H1 (cell line): ENCODE measurements at regions not wholly inside any gene's neighbourhood (a gene's known extent, or its start where the extent isn't known, plus 50 kb on each side); places are given as distances from the start of the nearest gene placed in this dataset.

Source experiments
- CTCF ChIA-PET: fragments of 300-600 bp; sonication (Branson Sonifier 250); formaldehyde crosslinking; loops from one replicate; lab custom pipeline; 2021; ENCODE audit not compliant: partially characterized antibody; lab: Charles Lee
- POLR2A ChIA-PET: fragments of 300-600 bp; sonication (Branson Sonifier 250); formaldehyde crosslinking; loops from one replicate; lab custom pipeline; 2021; ENCODE audit warnings: inconsistent platforms; ENCODE audit not compliant: partially characterized antibody; lab: Charles Lee
- DNase-seq, 2 experiments: peaks; one replicate each; pipeline versions ENCODE4 v3.0.0 to v3.0.0-alpha.2; 2010 to 2022; ENCODE audit warnings: low spot score in 2 of 2, low read depth in 1 of 2, mixed read lengths in 1 of 2
- FAIRE-seq: peaks from 2 replicates; lab custom pipeline; 2011; peaks lifted over from hg19 to GRCh38; lab: Jason Lieb, UNC
- H2AFZ ChIP-seq: 2 replicates; pipeline ENCODE4 v1.8.1; 2012; ENCODE audit warnings: low read length, inconsistent platforms
- H2AK5ac ChIP-seq: 2 replicates; pipeline ENCODE4 v1.6.1; 2013; ENCODE audit warnings: low read depth, low read length
- H2BK120ac ChIP-seq: replicated peaks from 2 replicates; pipeline ENCODE3; 2013; ENCODE audit warnings: low read depth, low read length, inconsistent platforms
- H2BK12ac ChIP-seq: 2 replicates; pipeline ENCODE4 v1.6.1; 2013; ENCODE audit warnings: low read depth, low read length
- H2BK15ac ChIP-seq: 2 replicates; pipeline ENCODE4 v1.6.1; 2013; ENCODE audit warnings: low read length
- H2BK20ac ChIP-seq: 2 replicates; pipeline ENCODE4 v1.6.1; 2013; ENCODE audit warnings: low read length
- H2BK5ac ChIP-seq: 2 replicates; pipeline ENCODE4 v1.6.1; 2013; ENCODE audit warnings: low read depth, low read length
- H3K14ac ChIP-seq: 2 replicates; pipeline ENCODE4 v1.6.1; 2013; ENCODE audit warnings: inconsistent platforms; ENCODE audit not compliant: insufficient read length
- H3K18ac ChIP-seq: 2 replicates; pipeline ENCODE4 v1.6.1; 2013; ENCODE audit warnings: low read length; ENCODE audit errors: extremely low read depth
- H3K23ac ChIP-seq: 2 replicates; pipeline ENCODE4 v1.6.1; 2013; ENCODE audit warnings: inconsistent platforms; ENCODE audit not compliant: insufficient read length
- H3K23me2 ChIP-seq: 2 replicates; pipeline ENCODE4 v1.6.1; 2013; ENCODE audit warnings: low read depth, low read length
- H3K27ac ChIP-seq: 2 replicates; pipeline ENCODE4 v1.6.1; 2011; ENCODE audit warnings: low read depth, low read length, inconsistent platforms
- H3K27me3 ChIP-seq, 4 experiments: replicated peaks in 1 of 4; 1 replicate in 1 of 4; 2 replicates in 3 of 4; pipeline versions ENCODE4 v1.6.1 to v1.8.1; 2011 to 2013; ENCODE audit warnings: low read length in 3 of 4, mild to moderate bottlenecking in 3 of 4, inconsistent platforms in 2 of 4, mixed read lengths in 2 of 4, moderate library complexity in 1 of 4; ENCODE audit not compliant: control insufficient read depth in 3 of 4, insufficient read depth in 3 of 4; ENCODE audit errors: extremely low read depth in 1 of 4
- H3K36me3 ChIP-seq, 4 experiments: 2 replicates each; pipeline versions ENCODE4 v1.6.1 to v1.8.1; 2011 to 2013; ENCODE audit warnings: mild to moderate bottlenecking in 4 of 4, low read length in 3 of 4, moderate library complexity in 2 of 4, control low read depth in 1 of 4, inconsistent platforms in 1 of 4; ENCODE audit not compliant: insufficient read depth in 4 of 4, control insufficient read depth in 2 of 4
- H3K4ac ChIP-seq: replicated peaks from 2 replicates; pipeline ENCODE3; 2013; ENCODE audit warnings: low read length, low read depth, mixed read lengths, inconsistent platforms; ENCODE audit not compliant: insufficient read length
- H3K4me1 ChIP-seq, 4 experiments: replicated peaks in 1 of 4; 1 replicate in 1 of 4; 2 replicates in 3 of 4; pipeline versions ENCODE4 v1.6.1 to v1.8.1; 2011 to 2013; ENCODE audit warnings: low read length in 3 of 4, inconsistent platforms in 2 of 4, mixed read lengths in 1 of 4; ENCODE audit not compliant: insufficient read depth in 4 of 4, control insufficient read depth in 3 of 4
- H3K4me2 ChIP-seq, 2 experiments: 2 replicates each; pipeline versions ENCODE4 v1.6.1 to v1.8.1; 2011 to 2013; ENCODE audit warnings: low read depth in 2 of 2, low read length in 2 of 2, control low read depth in 1 of 2, inconsistent platforms in 1 of 2, mild to moderate bottlenecking in 1 of 2; ENCODE audit not compliant: insufficient read depth in 1 of 2
- H3K4me3 ChIP-seq, 4 experiments: fragments of 200-600, 300-600 bp in 1 of 4; sonication (generic), shearing (Covaris generic), sonication (Bioruptor Twin) in 1 of 4; 2 replicates each; pipeline versions ENCODE4 v1.5.1 to v1.8.1; 2011 to 2016; ENCODE audit warnings: low read length in 4 of 4, low read depth in 3 of 4, control low read depth in 2 of 4, inconsistent platforms in 2 of 4, mild to moderate bottlenecking in 2 of 4, mixed read lengths in 1 of 4, moderate library complexity in 1 of 4; ENCODE audit not compliant: insufficient read depth in 2 of 4; ENCODE audit errors: extremely low read depth in 1 of 4
- H3K56ac ChIP-seq: replicated peaks from 2 replicates; pipeline ENCODE3; 2013; ENCODE audit warnings: low read depth, mild to moderate bottlenecking, mixed read lengths, low read length, inconsistent platforms; ENCODE audit not compliant: insufficient read length
- H3K79me1 ChIP-seq: 2 replicates; pipeline ENCODE4 v1.6.1; 2013; ENCODE audit warnings: low read depth, low read length, control low read depth
- H3K79me2 ChIP-seq, 2 experiments: 2 replicates each; pipeline versions ENCODE4 v1.6.1 to v1.8.1; 2012 to 2013; ENCODE audit warnings: low read length in 2 of 2, mild to moderate bottlenecking in 2 of 2, inconsistent platforms in 1 of 2; ENCODE audit not compliant: insufficient read depth in 2 of 2, control insufficient read depth in 1 of 2
- H3K9ac ChIP-seq, 4 experiments: replicated peaks in 1 of 4; 1 replicate in 1 of 4; 2 replicates in 3 of 4; pipeline versions ENCODE4 v1.6.1 to v1.8.1; 2011 to 2013; ENCODE audit warnings: low read depth in 3 of 4, low read length in 3 of 4, control low read depth in 2 of 4, mild to moderate bottlenecking in 2 of 4, moderate library complexity in 2 of 4, inconsistent platforms in 1 of 4; ENCODE audit errors: extremely low read depth in 1 of 4
- H3K9me3 ChIP-seq, 2 experiments: 2 replicates each; pipeline versions ENCODE4 v1.6.1 to v1.8.1; 2012 to 2013; ENCODE audit warnings: mild to moderate bottlenecking in 2 of 2, moderate library complexity in 2 of 2, control low read depth in 1 of 2, inconsistent platforms in 1 of 2, low read depth in 1 of 2, low read length in 1 of 2, mixed read lengths in 1 of 2; ENCODE audit not compliant: insufficient read depth in 2 of 2
- H4K20me1 ChIP-seq, 2 experiments: replicated peaks in 1 of 2; 2 replicates each; pipeline versions ENCODE3 to v1.8.1; 2011 to 2013; ENCODE audit warnings: inconsistent platforms in 2 of 2, low read length in 2 of 2, mild to moderate bottlenecking in 1 of 2; ENCODE audit not compliant: insufficient read depth in 2 of 2, control insufficient read depth in 1 of 2
- H4K5ac ChIP-seq: 2 replicates; pipeline ENCODE4 v1.6.1; 2013; ENCODE audit warnings: low read length, low read depth, mixed read lengths, inconsistent platforms; ENCODE audit not compliant: insufficient read length
- H4K8ac ChIP-seq: 2 replicates; pipeline ENCODE4 v1.8.0; 2013; ENCODE audit warnings: mild to moderate bottlenecking, moderate library complexity, low read length, inconsistent platforms; ENCODE audit not compliant: insufficient read depth; ENCODE audit errors: extremely low read depth
- H4K91ac ChIP-seq: replicated peaks from 2 replicates; pipeline ENCODE3; 2013; ENCODE audit warnings: low read length, mixed read lengths, inconsistent platforms; ENCODE audit not compliant: insufficient read length
- CBX5 ChIP-seq: fragments of 300-800, 300-1000 bp; sonication (generic); IDR thresholded peaks from 2 replicates; pipeline ENCODE4 v1.7.1; 2016; ENCODE audit warnings: antibody characterized with exemption, low read length, low read depth
- PHF8 ChIP-seq: fragments of 200-600 bp; sonication (generic); conservative IDR thresholded peaks from 2 replicates; pipeline ENCODE4 v1.7.1; 2012; ENCODE audit warnings: low read depth, mild to moderate bottlenecking, inconsistent platforms, low read length, moderate library complexity
- SP1 ChIP-seq: IDR thresholded peaks from 2 replicates; pipeline ENCODE4 v1.6.1; 2011; ENCODE audit warnings: low read depth, low read length
- TBP ChIP-seq: IDR thresholded peaks from 2 replicates; pipeline ENCODE4 v1.6.1; 2011; ENCODE audit warnings: low read depth, low read length, improper control_type of control experiment
- WGBS, 2 experiments: shearing (Covaris generic) in 1 of 2; methylation state at CpG; one replicate each; pipeline versions ENCODE4 v1.1.6 to v1.1.7; 2013 to 2015; ENCODE audit warnings: low lambda C conversion rate in 2 of 2, mixed read lengths in 2 of 2, inconsistent platforms in 1 of 2, low coverage in 1 of 2, missing lambda C conversion rate in 1 of 2; ENCODE audit not compliant: insufficient replicate concordance in 2 of 2, insufficient coverage in 1 of 2, insufficient read length in 1 of 2; ENCODE audit errors: extremely low coverage in 1 of 2, missing lambda C conversion rate in 1 of 2; 5-methylcytosine and 5-hydroxymethylcytosine counted together

- Histone ChIP-seq H3K56ac (no peak overlapping the region), H3K23ac (no peak overlapping the region), H2AK5ac (no peak overlapping the region), H3K36me3 (no peaks in the 10 kb centered on the region), H2AFZ (no peak overlapping the region), H3K14ac (no peak overlapping the region), H3K27ac (peak overlapping the region; percentile 25; the same call in 1 of the 2 replicates), H3K4me3 (no peak overlapping the region), H2BK15ac (no peak overlapping the region), H4K91ac (no peak overlapping the region), H3K4me2 (no peak overlapping the region), H3K23me2 (no peaks in the 10 kb centered on the region), H3K79me2 (no peaks in the 10 kb centered on the region), H3K4ac (no peak overlapping the region), H2BK5ac (no peak overlapping the region), H2BK12ac (no peak overlapping the region), H4K8ac (no peak overlapping the region), H4K5ac (no peak overlapping the region), H3K27me3 (no peaks in the 10 kb centered on the region), H3K18ac (no peak overlapping the region), H3K9ac (no peak overlapping the region), H3K79me1 (no peaks in the 10 kb centered on the region), H3K4me1 (no peaks in the 10 kb centered on the region; a peak in 1 of 7 replicates), H2BK120ac (no peak overlapping the region), H4K20me1 (no peaks in the 10 kb centered on the region), H2BK20ac (no peak overlapping the region), H3K9me3 (no peaks in the 10 kb centered on the region)
- FAIRE-seq (no peak), DNase-seq (no peak)
- ChIA-PET CTCF (interaction anchor here (1.0 to 4.9 kb wide), 3 partner anchors 14 to 50 kb away, joined by 4 to 48 read pairs (median 8); no protein-coding TSS in a partner anchor), POLR2A (no interaction called here)
- TF ChIP-seq SP1 (no peak), PHF8 (no peak), TBP (no peak), CBX5 (no peak)
- WGBS, 2 experiments: 87% methylated on average over 6 of the region's 6 CpGs; no CpG with 5 or more reads in 1 of the 2 experiments
These were observed 157.6 kb downstream of the ARL6IP6 start for GRCh38 chr2:152875701-152876695.
